GM12878 (cell line): ENCODE measurements at regions not wholly inside any gene's neighbourhood (a gene's known extent, or its start where the extent isn't known, plus 50 kb on each side); places are given as distances from the start of the nearest gene placed in this dataset.

Source experiments
- ATAC-seq: fragments of 200-7000 bp; cut with Tn5 transposase; 3 replicates; pipeline ENCODE4 v1.9.1; 2020; ENCODE audit warnings: mild to moderate bottlenecking, moderate library complexity
- BruUV-seq: library from RNA; stranded (reverse); fragments of 400-500 nt; replicated peaks from 2 replicates; lab custom pipeline; 2021; lab: Mats Ljungman, UMichigan
- CTCF ChIA-PET: fragments of 300-600 bp; sonication (Branson Sonifier 250); formaldehyde crosslinking; extraction: SDS; loops from one replicate; lab custom pipeline; 2021; ENCODE audit warnings: inconsistent platforms; lab: Yijun Ruan, JAX
- POLR2A ChIA-PET: fragments of 350-600 bp; formaldehyde crosslinking; extraction: SDS; loops from one replicate; lab custom pipeline; 2021; ENCODE audit warnings: inconsistent platforms; lab: Charles Lee
- RAD21 ChIA-PET: fragments of 300-600 bp; sonication (Branson Sonifier 250); formaldehyde crosslinking; loops from one replicate; lab custom pipeline; 2023; ENCODE audit warnings: antibody characterized with exemption; ENCODE audit not compliant: unreplicated experiment; lab: Charles Lee
- SMC1A ChIA-PET: fragments of 300-600 bp; sonication (Branson Sonifier 250); formaldehyde crosslinking; loops from one replicate; lab custom pipeline; 2023; ENCODE audit not compliant: unreplicated experiment, uncharacterized antibody; lab: Charles Lee
- DNase-seq: peaks from one replicate; pipeline ENCODE4 v3.0.0-alpha.2; 2011; ENCODE audit warnings: low read depth, low spot score
- FAIRE-seq: peaks from 3 replicates; lab custom pipeline; 2011; peaks lifted over from hg19 to GRCh38; lab: Jason Lieb, UNC
- H2AFZ ChIP-seq: 2 replicates; pipeline ENCODE4 v1.6.0; 2011; ENCODE audit warnings: low read depth, low read length, control low read depth; ENCODE audit not compliant: control insufficient read depth
- H3K27ac ChIP-seq: 2 replicates; pipeline ENCODE4 v1.5.1; 2011; ENCODE audit warnings: control low read depth; ENCODE audit not compliant: control insufficient read depth, insufficient read depth
- H3K27me3 ChIP-seq, 2 experiments: replicated peaks in 1 of 2; 2 replicates each; pipeline versions ENCODE4 v1.6.0 to v1.6.1; 2011; ENCODE audit warnings: low read length in 1 of 2; ENCODE audit not compliant: control insufficient read depth in 2 of 2, insufficient read depth in 2 of 2
- H3K36me3 ChIP-seq, 2 experiments: 2 replicates each; pipeline ENCODE4 v1.5.1; 2011; ENCODE audit warnings: low read length in 1 of 2; ENCODE audit not compliant: control insufficient read depth in 2 of 2, insufficient read depth in 2 of 2
- H3K4me1 ChIP-seq: 2 replicates; pipeline ENCODE4 v1.6.1; 2011; ENCODE audit warnings: mild to moderate bottlenecking, low read length, moderate library complexity, mixed read lengths; ENCODE audit not compliant: control insufficient read depth, insufficient read depth
- H3K4me2 ChIP-seq: 2 replicates; pipeline ENCODE4 v1.6.0; 2011; ENCODE audit warnings: control low read depth; ENCODE audit not compliant: control insufficient read depth, insufficient read depth
- H3K4me3 ChIP-seq: fragments of 200-600 bp; sonication (generic); 2 replicates; pipeline ENCODE4 v1.5.1; 2016
- H3K79me2 ChIP-seq: 2 replicates; pipeline ENCODE4 v1.6.0; 2011; ENCODE audit warnings: low read length; ENCODE audit not compliant: control insufficient read depth, insufficient read depth
- H3K9ac ChIP-seq: 2 replicates; pipeline ENCODE4 v1.8.0; 2011; ENCODE audit warnings: low read length, control low read depth, mixed read lengths; ENCODE audit not compliant: control insufficient read depth, insufficient read depth
- H3K9me3 ChIP-seq: replicated peaks from 3 replicates; pipeline ENCODE4 v1.5.1; 2011; ENCODE audit warnings: mild to moderate bottlenecking, low read length; ENCODE audit not compliant: control insufficient read depth, insufficient read depth
- H4K20me1 ChIP-seq: 2 replicates; pipeline ENCODE4 v1.6.0; 2011; ENCODE audit not compliant: control insufficient read depth, insufficient read depth
- BCL11A ChIP-seq: IDR thresholded peaks from 2 replicates; pipeline ENCODE4 v1.6.1; 2011; ENCODE audit warnings: low read depth, low read length
- DPF2 ChIP-seq: fragments of 450-650 bp; IDR thresholded peaks from 2 replicates; pipeline ENCODE4 v1.6.1; 2017; ENCODE audit warnings: mild to moderate bottlenecking
- EZH2 ChIP-seq: IDR thresholded peaks from 2 replicates; pipeline ENCODE4 v1.6.1; 2012; ENCODE audit warnings: low read depth, mild to moderate bottlenecking, control low read depth, inconsistent platforms, low read length, borderline replicate concordance; ENCODE audit not compliant: control insufficient read depth
- FOS ChIP-seq: IDR thresholded peaks from 3 replicates; pipeline ENCODE4 v1.6.1; 2011; ENCODE audit warnings: borderline replicate concordance; ENCODE audit not compliant: insufficient read length; ENCODE audit errors: extremely low read depth
- FOXM1 ChIP-seq: IDR thresholded peaks from 2 replicates; pipeline ENCODE4 v1.6.1; 2012; ENCODE audit warnings: low read depth, mild to moderate bottlenecking, inconsistent platforms, low read length, moderate library complexity
- HDGF ChIP-seq: fragments of 450-650 bp; IDR thresholded peaks from 2 replicates; pipeline ENCODE4 v1.6.1; 2016; ENCODE audit warnings: antibody characterized with exemption
- KLF5 ChIP-seq: fragments of 450-650 bp; IDR thresholded peaks from 2 replicates; pipeline ENCODE4 v1.6.1; 2014; ENCODE audit warnings: mild to moderate bottlenecking; ENCODE audit not compliant: partially characterized antibody
- NFXL1 ChIP-seq: fragments of 450-650 bp; IDR thresholded peaks from 2 replicates; pipeline ENCODE4 v1.6.1; 2017; ENCODE audit warnings: antibody characterized with exemption, mild to moderate bottlenecking, borderline replicate concordance
- RB1 ChIP-seq: fragments of 450-650 bp; formaldehyde crosslinking; IDR thresholded peaks from 2 replicates; pipeline ENCODE4 v1.6.1; 2017; ENCODE audit warnings: mild to moderate bottlenecking, borderline replicate concordance
- SIX5 ChIP-seq: IDR thresholded peaks from 2 replicates; pipeline ENCODE4 v1.6.1; 2011; ENCODE audit warnings: mild to moderate bottlenecking, low read depth, low read length, moderate library complexity; ENCODE audit not compliant: severe bottlenecking
- STAT3 ChIP-seq: IDR thresholded peaks from 2 replicates; pipeline ENCODE4 v1.6.1; 2011; ENCODE audit warnings: low read depth, low read length, improper control_type of control experiment
- ZNF217 ChIP-seq: fragments of 450-650 bp; IDR thresholded peaks from 2 replicates; pipeline ENCODE4 v1.6.1; 2017; ENCODE audit warnings: antibody characterized with exemption, mild to moderate bottlenecking
- ZNF384 ChIP-seq: IDR thresholded peaks from 2 replicates; pipeline ENCODE4 v1.6.1; 2012; ENCODE audit warnings: low read depth, mild to moderate bottlenecking, low read length, improper control_type of control experiment, borderline replicate concordance
- WGBS: methylation state at CpG from one replicate; pipeline ENCODE4 v1.1.6; 2016; ENCODE audit warnings: low lambda C conversion rate; ENCODE audit not compliant: insufficient replicate concordance, insufficient coverage; ENCODE audit errors: missing lambda C conversion rate; 5-methylcytosine and 5-hydroxymethylcytosine counted together
- in situ Hi-C: fragments of 300-500 bp; cut with MboI; formaldehyde crosslinking; loops from 9 replicates; pipeline ENCODE4 v1.14.3; 2018; ENCODE audit warnings: mixed read lengths
- intact Hi-C: fragments of 100-400 bp; cut with micrococcal nuclease; formaldehyde crosslinking; loops from one replicate; pipeline ENCODE4 v1.14.2; 2022; ENCODE audit not compliant: unreplicated experiment
- TF ChIP-seq, protein P1 (sequence below): fragments of 450-650 bp; IDR thresholded peaks from 2 replicates; pipeline ENCODE4 v1.6.1; 2017; ENCODE audit warnings: borderline replicate concordance
- TF ChIP-seq, protein P2 (sequence below): fragments of 150-350 bp; IDR thresholded peaks from 2 replicates; pipeline ENCODE4 v1.6.1; 2014; ENCODE audit warnings: mild to moderate bottlenecking, low read depth, low read length
- TF ChIP-seq, protein P3 (sequence below): IDR thresholded peaks from 2 replicates; pipeline ENCODE4 v1.6.1; 2012; ENCODE audit warnings: mild to moderate bottlenecking, low read depth, low read length

DNA sequence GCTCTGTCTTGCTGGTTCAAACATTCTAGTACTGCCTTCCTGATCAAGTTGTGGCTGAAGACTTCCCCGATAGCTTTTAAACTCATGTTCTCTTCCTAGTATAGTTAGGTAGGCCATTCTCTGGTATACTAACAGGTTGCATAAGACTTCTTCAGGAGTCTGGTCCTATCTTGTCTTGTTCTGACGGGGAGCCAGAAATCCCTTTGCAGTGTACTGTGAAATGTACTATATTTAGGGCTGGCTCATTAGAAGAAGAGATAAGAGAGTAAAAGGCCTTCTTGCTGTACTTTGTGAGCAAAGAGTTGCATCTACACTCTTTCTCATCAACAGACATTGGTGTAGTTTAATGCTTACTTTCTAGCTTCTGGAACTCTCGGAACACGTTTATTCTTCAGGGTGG, 331.9 kb downstream of the NUP35 start:
- TF ChIP-seq KLF5 = no peak
- TF ChIP-seq DPF2 = no peak
- no peak for TF ChIP-seq FOS
- no peak for TF ChIP-seq ZNF384
- TF ChIP-seq ZNF217 = no peak
- no peak for TF ChIP-seq BCL11A
- TF ChIP-seq SIX5 = no peak
- TF ChIP-seq FOXM1 = no peak
- TF ChIP-seq, protein P1, sequence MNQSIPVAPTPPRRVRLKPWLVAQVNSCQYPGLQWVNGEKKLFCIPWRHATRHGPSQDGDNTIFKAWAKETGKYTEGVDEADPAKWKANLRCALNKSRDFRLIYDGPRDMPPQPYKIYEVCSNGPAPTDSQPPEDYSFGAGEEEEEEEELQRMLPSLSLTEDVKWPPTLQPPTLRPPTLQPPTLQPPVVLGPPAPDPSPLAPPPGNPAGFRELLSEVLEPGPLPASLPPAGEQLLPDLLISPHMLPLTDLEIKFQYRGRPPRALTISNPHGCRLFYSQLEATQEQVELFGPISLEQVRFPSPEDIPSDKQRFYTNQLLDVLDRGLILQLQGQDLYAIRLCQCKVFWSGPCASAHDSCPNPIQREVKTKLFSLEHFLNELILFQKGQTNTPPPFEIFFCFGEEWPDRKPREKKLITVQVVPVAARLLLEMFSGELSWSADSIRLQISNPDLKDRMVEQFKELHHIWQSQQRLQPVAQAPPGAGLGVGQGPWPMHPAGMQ = no peak
- TF ChIP-seq, protein P2, sequence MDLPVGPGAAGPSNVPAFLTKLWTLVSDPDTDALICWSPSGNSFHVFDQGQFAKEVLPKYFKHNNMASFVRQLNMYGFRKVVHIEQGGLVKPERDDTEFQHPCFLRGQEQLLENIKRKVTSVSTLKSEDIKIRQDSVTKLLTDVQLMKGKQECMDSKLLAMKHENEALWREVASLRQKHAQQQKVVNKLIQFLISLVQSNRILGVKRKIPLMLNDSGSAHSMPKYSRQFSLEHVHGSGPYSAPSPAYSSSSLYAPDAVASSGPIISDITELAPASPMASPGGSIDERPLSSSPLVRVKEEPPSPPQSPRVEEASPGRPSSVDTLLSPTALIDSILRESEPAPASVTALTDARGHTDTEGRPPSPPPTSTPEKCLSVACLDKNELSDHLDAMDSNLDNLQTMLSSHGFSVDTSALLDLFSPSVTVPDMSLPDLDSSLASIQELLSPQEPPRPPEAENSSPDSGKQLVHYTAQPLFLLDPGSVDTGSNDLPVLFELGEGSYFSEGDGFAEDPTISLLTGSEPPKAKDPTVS = no peak
- no peak for TF ChIP-seq EZH2
- TF ChIP-seq STAT3 = no peak
- TF ChIP-seq, protein P3, sequence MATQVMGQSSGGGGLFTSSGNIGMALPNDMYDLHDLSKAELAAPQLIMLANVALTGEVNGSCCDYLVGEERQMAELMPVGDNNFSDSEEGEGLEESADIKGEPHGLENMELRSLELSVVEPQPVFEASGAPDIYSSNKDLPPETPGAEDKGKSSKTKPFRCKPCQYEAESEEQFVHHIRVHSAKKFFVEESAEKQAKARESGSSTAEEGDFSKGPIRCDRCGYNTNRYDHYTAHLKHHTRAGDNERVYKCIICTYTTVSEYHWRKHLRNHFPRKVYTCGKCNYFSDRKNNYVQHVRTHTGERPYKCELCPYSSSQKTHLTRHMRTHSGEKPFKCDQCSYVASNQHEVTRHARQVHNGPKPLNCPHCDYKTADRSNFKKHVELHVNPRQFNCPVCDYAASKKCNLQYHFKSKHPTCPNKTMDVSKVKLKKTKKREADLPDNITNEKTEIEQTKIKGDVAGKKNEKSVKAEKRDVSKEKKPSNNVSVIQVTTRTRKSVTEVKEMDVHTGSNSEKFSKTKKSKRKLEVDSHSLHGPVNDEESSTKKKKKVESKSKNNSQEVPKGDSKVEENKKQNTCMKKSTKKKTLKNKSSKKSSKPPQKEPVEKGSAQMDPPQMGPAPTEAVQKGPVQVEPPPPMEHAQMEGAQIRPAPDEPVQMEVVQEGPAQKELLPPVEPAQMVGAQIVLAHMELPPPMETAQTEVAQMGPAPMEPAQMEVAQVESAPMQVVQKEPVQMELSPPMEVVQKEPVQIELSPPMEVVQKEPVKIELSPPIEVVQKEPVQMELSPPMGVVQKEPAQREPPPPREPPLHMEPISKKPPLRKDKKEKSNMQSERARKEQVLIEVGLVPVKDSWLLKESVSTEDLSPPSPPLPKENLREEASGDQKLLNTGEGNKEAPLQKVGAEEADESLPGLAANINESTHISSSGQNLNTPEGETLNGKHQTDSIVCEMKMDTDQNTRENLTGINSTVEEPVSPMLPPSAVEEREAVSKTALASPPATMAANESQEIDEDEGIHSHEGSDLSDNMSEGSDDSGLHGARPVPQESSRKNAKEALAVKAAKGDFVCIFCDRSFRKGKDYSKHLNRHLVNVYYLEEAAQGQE = no peak
- no peak for TF ChIP-seq HDGF
- no peak for TF ChIP-seq RB1
- TF ChIP-seq NFXL1 = no peak
- WGBS = 17% methylated on average over 4 of the region's 4 CpGs
- Histone ChIP-seq H3K36me3 (no peaks in the 10 kb centered on the region), H3K27ac (no peak overlapping the region), H3K9ac (no peak overlapping the region), H3K79me2 (no peaks in the 10 kb centered on the region), H3K4me3 (no peak overlapping the region), H3K4me2 (no peak overlapping the region), H2AFZ (no peak overlapping the region), H4K20me1 (no peaks in the 10 kb centered on the region), H3K4me1 (no peaks in the 10 kb centered on the region), H3K9me3 (no peaks in the 10 kb centered on the region), H3K27me3 (no peaks in the 10 kb centered on the region)
- ChIA-PET SMC1A (no interaction called here), POLR2A (no interaction called here), RAD21 (no interaction called here), CTCF (no interaction called here)
- in situ Hi-C loops (no loop called here), intact Hi-C loops (no loop called here)
- ATAC-seq (no peak), FAIRE-seq (no peak), DNase-seq (no peak)
- no TSS peak for BruUV-seq
